GM23248 (cell line): ENCODE measurements at regions not wholly inside any gene's neighbourhood (a gene's known extent, or its start where the extent isn't known, plus 50 kb on each side); places are given as distances from the start of the nearest gene placed in this dataset.

Source experiments
- DNase-seq: peaks from one replicate; pipeline ENCODE4 v3.0.0-alpha.2; 2015
- H2AFZ ChIP-seq: fragments of 200-600 bp; sonication (generic); 2 replicates; pipeline ENCODE4 v1.6.1; 2016; ENCODE audit warnings: antibody characterized with exemption
- H3F3A ChIP-seq: fragments of 200-600 bp; sonication (generic); 2 replicates; pipeline ENCODE4 v1.6.1; 2016; ENCODE audit warnings: mild to moderate bottlenecking, antibody characterized with exemption, mixed run types; ENCODE audit not compliant: insufficient read depth
- H3K27ac ChIP-seq: fragments of 200-600 bp; sonication (generic); 2 replicates; pipeline ENCODE4 v1.5.1; 2016; ENCODE audit warnings: mild to moderate bottlenecking
- H3K27me3 ChIP-seq: fragments of 200-600 bp; sonication (generic); replicated peaks from 2 replicates; pipeline ENCODE4 v1.6.1; 2016; ENCODE audit warnings: mild to moderate bottlenecking; ENCODE audit not compliant: insufficient read depth
- H3K36me3 ChIP-seq: fragments of 200-600 bp; sonication (generic); 2 replicates; pipeline ENCODE4 v1.6.1; 2016; ENCODE audit warnings: low read depth, mild to moderate bottlenecking
- H3K4me1 ChIP-seq: fragments of 200-600 bp; sonication (generic); 2 replicates; pipeline ENCODE4 v1.6.1; 2016; ENCODE audit warnings: mild to moderate bottlenecking; ENCODE audit not compliant: insufficient read depth
- H3K4me2 ChIP-seq: fragments of 200-600 bp; sonication (generic); one replicate; pipeline ENCODE4 v1.6.1; 2016; ENCODE audit warnings: mild to moderate bottlenecking; ENCODE audit not compliant: unreplicated experiment
- H3K4me3 ChIP-seq: fragments of 200-600 bp; sonication (generic); 2 replicates; pipeline ENCODE4 v1.5.1; 2016; ENCODE audit warnings: mild to moderate bottlenecking
- H3K79me2 ChIP-seq: fragments of 200-600 bp; sonication (generic); 2 replicates; pipeline ENCODE4 v1.6.1; 2016; ENCODE audit warnings: mild to moderate bottlenecking; ENCODE audit not compliant: insufficient read depth
- H3K9ac ChIP-seq: fragments of 200-600 bp; sonication (generic); 2 replicates; pipeline ENCODE4 v1.6.1; 2016; ENCODE audit warnings: mild to moderate bottlenecking
- H3K9me2 ChIP-seq: fragments of 200-600 bp; sonication (generic); 2 replicates; pipeline ENCODE4 v1.6.1; 2016; ENCODE audit warnings: mixed run types, mild to moderate bottlenecking, moderate library complexity; ENCODE audit not compliant: insufficient read depth
- H3K9me3 ChIP-seq: fragments of 200-600 bp; sonication (generic); one replicate; pipeline ENCODE4 v1.6.1; 2017; ENCODE audit warnings: low read depth
- H4K20me1 ChIP-seq: fragments of 200-600 bp; sonication (generic); 2 replicates; pipeline ENCODE4 v1.6.0; 2016; ENCODE audit not compliant: insufficient read depth
- EZH2 ChIP-seq: fragments of 200-600 bp; sonication (generic); IDR thresholded peaks from 2 replicates; pipeline ENCODE4 v1.6.1; 2018; ENCODE audit warnings: antibody characterized with exemption, mild to moderate bottlenecking; ENCODE audit not compliant: insufficient read depth, poor library complexity, severe bottlenecking
- EZH2phosphoT487 ChIP-seq: fragments of 200-600 bp; sonication (generic); IDR thresholded peaks from 2 replicates; pipeline ENCODE4 v1.6.1; 2018; ENCODE audit warnings: antibody characterized with exemption, moderate library complexity, mild to moderate bottlenecking, low read depth; ENCODE audit not compliant: insufficient read depth
- WGBS, 2 experiments: methylation state at CpG; one replicate each; pipeline ENCODE4 v1.1.6; 2015 to 2017; ENCODE audit warnings: low lambda C conversion rate in 2 of 2, low coverage in 1 of 2; ENCODE audit errors: missing lambda C conversion rate in 2 of 2; 5-methylcytosine and 5-hydroxymethylcytosine counted together
- in situ Hi-C: fragments of 300-500 bp; cut with MboI; formaldehyde crosslinking; loops from 2 replicates; pipeline ENCODE4 v1.15.0; 2020

- 55 to 67% methylated on average over 3 of the region's 3 CpGs for WGBS, 2 experiments
- no peaks in the 10 kb centered on the region for H3K79me2 ChIP-seq
- no peaks in the 10 kb centered on the region for H3K9me3 ChIP-seq
- no peak overlapping the region for H3K4me2 ChIP-seq
- H3K27me3 ChIP-seq: no peaks in the 10 kb centered on the region
- H3K27ac ChIP-seq: no peak overlapping the region
- no peaks in the 10 kb centered on the region for H4K20me1 ChIP-seq
- no peaks in the 10 kb centered on the region for H3F3A ChIP-seq
- TF ChIP-seq EZH2phosphoT487: no peak
- no peak for TF ChIP-seq EZH2
- H3K4me3 ChIP-seq: no peak overlapping the region
- H3K4me1 ChIP-seq: no peaks in the 10 kb centered on the region
- no peak for DNase-seq
- H3K36me3 ChIP-seq: no peaks in the 10 kb centered on the region
- H3K9ac ChIP-seq: no peak overlapping the region
- in situ Hi-C loops: no loop called here
- H2AFZ ChIP-seq: no peak overlapping the region
- no peaks in the 10 kb centered on the region for H3K9me2 ChIP-seq
These were observed 890.1 kb downstream of the GALC start for GRCh38 chr14:87102811-87103378.

- in situ Hi-C loops: no loop called here
- H3K36me3 ChIP-seq: no peaks in the 10 kb centered on the region
- H3K4me2 ChIP-seq: no peak overlapping the region
- no peaks in the 10 kb centered on the region for H3K4me1 ChIP-seq
- no peak overlapping the region for H3K27ac ChIP-seq
- 30 to 35% methylated on average over 2 of the region's 2 CpGs for WGBS, 2 experiments
- H4K20me1 ChIP-seq: no peaks in the 10 kb centered on the region
- no peaks in the 10 kb centered on the region for H3K9me3 ChIP-seq
- no peaks in the 10 kb centered on the region for H3K79me2 ChIP-seq
- peak; percentile 6 for DNase-seq
- H2AFZ ChIP-seq: no peak overlapping the region
- H3K27me3 ChIP-seq: no peaks in the 10 kb centered on the region
- no peaks in the 10 kb centered on the region for H3K9me2 ChIP-seq
- H3K4me3 ChIP-seq: no peak overlapping the region
- no peaks in the 10 kb centered on the region for H3F3A ChIP-seq
- no peak overlapping the region for H3K9ac ChIP-seq
- no peak for TF ChIP-seq EZH2
- TF ChIP-seq EZH2phosphoT487: no peak
These were observed 896.0 kb downstream of the GALC start for GRCh38 chr14:87097015-87097414.

- no peaks in the 10 kb centered on the region for H3F3A ChIP-seq
- in situ Hi-C loops: no loop called here
- no peaks in the 10 kb centered on the region for H3K9me3 ChIP-seq
- H3K4me1 ChIP-seq: no peaks in the 10 kb centered on the region
- no peaks in the 10 kb centered on the region for H4K20me1 ChIP-seq
- H3K36me3 ChIP-seq: no peaks in the 10 kb centered on the region
- H3K9me2 ChIP-seq: no peaks in the 10 kb centered on the region
- no peak for TF ChIP-seq EZH2phosphoT487
- TF ChIP-seq EZH2: no peak
- no peak overlapping the region for H3K4me2 ChIP-seq
- no peak overlapping the region for H3K27ac ChIP-seq
- no peak overlapping the region for H2AFZ ChIP-seq
- no peaks in the 10 kb centered on the region for H3K27me3 ChIP-seq
- no peak overlapping the region for H3K4me3 ChIP-seq
- WGBS, 2 experiments: 6 to 9% methylated on average over 2 of the region's 2 CpGs
- H3K79me2 ChIP-seq: no peaks in the 10 kb centered on the region
- DNase-seq: no peak
- H3K9ac ChIP-seq: no peak overlapping the region
These were observed 898.1 kb downstream of the GALC start for GRCh38 chr14:87094913-87095312.

GRCh38 chr14:87088588-87088987 is 904.4 kb downstream of the GALC start:
- H3K4me1 ChIP-seq: no peaks in the 10 kb centered on the region
- no peaks in the 10 kb centered on the region for H3K36me3 ChIP-seq
- H3K4me2 ChIP-seq: no peak overlapping the region
- H4K20me1 ChIP-seq: no peaks in the 10 kb centered on the region
- H3K9me3 ChIP-seq: no peaks in the 10 kb centered on the region
- no peak for DNase-seq
- 0 to 8% methylated on average over 1 to 3 of the region's 3 CpGs for WGBS, 2 experiments
- H3K4me3 ChIP-seq: no peak overlapping the region
- H3K9me2 ChIP-seq: no peaks in the 10 kb centered on the region
- no peaks in the 10 kb centered on the region for H3K27me3 ChIP-seq
- H2AFZ ChIP-seq: no peak overlapping the region
- H3K79me2 ChIP-seq: no peaks in the 10 kb centered on the region
- no peak overlapping the region for H3K9ac ChIP-seq
- H3K27ac ChIP-seq: no peak overlapping the region
- in situ Hi-C loops: no loop called here
- TF ChIP-seq EZH2 (no peak), EZH2phosphoT487 (no peak)
- H3F3A ChIP-seq: no peaks in the 10 kb centered on the region

- H3K4me1 ChIP-seq: no peaks in the 10 kb centered on the region
- H3K9me3 ChIP-seq: no peaks in the 10 kb centered on the region
- no peaks in the 10 kb centered on the region for H3F3A ChIP-seq
- DNase-seq: no peak
- TF ChIP-seq EZH2phosphoT487: no peak
- no peak for TF ChIP-seq EZH2
- H3K27ac ChIP-seq: no peak overlapping the region
- H3K9me2 ChIP-seq: no peaks in the 10 kb centered on the region
- in situ Hi-C loops: no loop called here
- 0% methylated on average over 1 of the region's 1 CpG for WGBS, 2 experiments
- no peak overlapping the region for H2AFZ ChIP-seq
- no peak overlapping the region for H3K4me2 ChIP-seq
- no peaks in the 10 kb centered on the region for H3K36me3 ChIP-seq
- H3K27me3 ChIP-seq: no peaks in the 10 kb centered on the region
- H3K4me3 ChIP-seq: no peak overlapping the region
- no peaks in the 10 kb centered on the region for H3K79me2 ChIP-seq
- H4K20me1 ChIP-seq: no peaks in the 10 kb centered on the region
- H3K9ac ChIP-seq: no peak overlapping the region
These were observed 905.1 kb downstream of the GALC start for GRCh38 chr14:87087881-87088280.
